HuH-7 (cell line): ENCODE measurements at regions not wholly inside any gene's neighbourhood (a gene's known extent, or its start where the extent isn't known, plus 50 kb on each side); places are given as distances from the start of the nearest gene placed in this dataset.
A peak's percentile ranks its signal among the peaks of the same experiment; 100 is the strongest.
"Not testable (repeated sequence)": the region's sequence is repeated elsewhere in the genome, so short reads cannot be mapped to it uniquely, and the experiment has no call there.

ENCODE experiments used
- DNase-seq: peaks from one replicate; pipeline ENCODE4 v3.0.0; 2011; ENCODE audit warnings: low spot score

GRCh38 chr3:8312685-8313084 is 188.9 kb upstream of the LMCD1 start:
- no peak for DNase-seq

GRCh38 chr3:8313560-8314267 is 187.9 kb upstream of the LMCD1 start:
- DNase-seq, result no peak

- DNase-seq, result not testable (repeated sequence)
These were observed 186.1 kb upstream of the LMCD1 start for GRCh38 chr3:8315526-8315925.

- DNase-seq, result no peak
These were observed 183.7 kb upstream of the LMCD1 start for GRCh38 chr3:8317661-8318649.

GRCh38 chr3:8319935-8320634 is 181.5 kb upstream of the LMCD1 start:
- DNase-seq, result no peak

GRCh38 chr3:8320711-8321458 is 180.7 kb upstream of the LMCD1 start:
- DNase-seq, result no peak

GRCh38 chr3:8324747-8325146 is 176.9 kb upstream of the LMCD1 start:
- peak; percentile 70 for DNase-seq

- DNase-seq, result no peak
These were observed 176.3 kb upstream of the LMCD1 start for GRCh38 chr3:8325306-8325705.

GRCh38 chr3:8325833-8326232 is 175.8 kb upstream of the LMCD1 start:
- DNase-seq, result not testable (repeated sequence)

- DNase-seq, result no peak
These were observed 173.9 kb upstream of the LMCD1 start for GRCh38 chr3:8327739-8328138.

- DNase-seq, result no peak
These were observed 172.7 kb upstream of the LMCD1 start for GRCh38 chr3:8328967-8329366.

- no peak for DNase-seq
These were observed 172.0 kb upstream of the LMCD1 start for GRCh38 chr3:8329598-8329997.

GRCh38 chr3:8336456-8336855 is 165.2 kb upstream of the LMCD1 start:
- DNase-seq, result peak; percentile 58

GRCh38 chr3:8338424-8338823 is 163.2 kb upstream of the LMCD1 start:
- no peak for DNase-seq

GRCh38 chr3:8341821-8342247 is 159.8 kb upstream of the LMCD1 start:
- DNase-seq, result no peak

- DNase-seq, result no peak
These were observed 158.6 kb upstream of the LMCD1 start for GRCh38 chr3:8343058-8343457.

GRCh38 chr3:8345398-8345797 is 156.2 kb upstream of the LMCD1 start:
- no peak for DNase-seq

GRCh38 chr3:8348076-8348475 is 153.5 kb upstream of the LMCD1 start:
- DNase-seq, result no peak

- no peak for DNase-seq
These were observed 149.1 kb upstream of the LMCD1 start for GRCh38 chr3:8352475-8352874.

GRCh38 chr3:8353364-8353763 is 148.3 kb upstream of the LMCD1 start:
- DNase-seq, result no peak

- DNase-seq, result no peak
These were observed 146.3 kb upstream of the LMCD1 start for GRCh38 chr3:8355346-8355745.

- not testable (repeated sequence) for DNase-seq
These were observed 145.6 kb upstream of the LMCD1 start for GRCh38 chr3:8356066-8356465.
